Loucy (cell line): ENCODE measurements at regions not wholly inside any gene's neighbourhood (a gene's known extent, or its start where the extent isn't known, plus 50 kb on each side); places are given as distances from the start of the nearest gene placed in this dataset.

Experiments used
- H2AFZ ChIP-seq: fragments of 200-600 bp; sonication (generic); 2 replicates; pipeline ENCODE4 v1.6.0; 2016; ENCODE audit warnings: antibody characterized with exemption, mild to moderate bottlenecking, low read length, moderate library complexity
- H3F3A ChIP-seq: fragments of 200-600 bp; 2 replicates; pipeline ENCODE4 v1.6.0; 2016; ENCODE audit warnings: antibody characterized with exemption, low read depth, mild to moderate bottlenecking
- H3K27me3 ChIP-seq: fragments of 200-600 bp; sonication (generic); 2 replicates; pipeline ENCODE4 v1.6.1; 2014; ENCODE audit warnings: low read length, mild to moderate bottlenecking; ENCODE audit not compliant: insufficient read depth, poor library complexity, severe bottlenecking
- H3K36me3 ChIP-seq: fragments of 200-600 bp; sonication (generic); 2 replicates; pipeline ENCODE4 v1.6.1; 2016; ENCODE audit warnings: low read length; ENCODE audit not compliant: insufficient read depth
- H3K4me1 ChIP-seq: fragments of 200-600 bp; sonication (generic); 2 replicates; pipeline ENCODE4 v1.5.1; 2014; ENCODE audit warnings: low read length, mild to moderate bottlenecking; ENCODE audit not compliant: insufficient read depth, poor library complexity, severe bottlenecking
- H3K4me2 ChIP-seq: fragments of 200-600 bp; sonication (generic); 2 replicates; pipeline ENCODE4 v1.6.0; 2014; ENCODE audit warnings: antibody characterized with exemption, low read length, low read depth, mild to moderate bottlenecking; ENCODE audit not compliant: poor library complexity, severe bottlenecking
- H3K4me3 ChIP-seq: fragments of 200-600 bp; sonication (generic); 2 replicates; pipeline ENCODE4 v1.5.1; 2014; ENCODE audit warnings: low read length, mild to moderate bottlenecking, mixed read lengths; ENCODE audit not compliant: poor library complexity, severe bottlenecking
- H3K79me2 ChIP-seq: fragments of 200-600 bp; sonication (generic); 2 replicates; pipeline ENCODE4 v1.6.1; 2014; ENCODE audit warnings: low read length; ENCODE audit not compliant: insufficient read depth
- H3K9ac ChIP-seq: fragments of 200-600 bp; sonication (generic); 2 replicates; pipeline ENCODE4 v1.6.0; 2014; ENCODE audit warnings: mild to moderate bottlenecking, low read depth, low read length, moderate library complexity; ENCODE audit not compliant: poor library complexity, severe bottlenecking
- H3K9me2 ChIP-seq: fragments of 200-600 bp; sonication (generic); replicated peaks from 2 replicates; pipeline ENCODE4 v1.6.1; 2016; ENCODE audit warnings: low read depth, low read length, mixed read lengths
- H3K9me3 ChIP-seq: fragments of 200-600 bp; sonication (generic); 2 replicates; pipeline ENCODE4 v1.6.1; 2014; ENCODE audit warnings: mild to moderate bottlenecking, antibody characterized with exemption, low read length, low read depth; ENCODE audit not compliant: insufficient read depth
- H4K20me1 ChIP-seq: fragments of 200-600 bp; sonication (generic); 2 replicates; pipeline ENCODE4 v1.6.0; 2014; ENCODE audit warnings: antibody characterized with exemption, low read length, mild to moderate bottlenecking; ENCODE audit not compliant: insufficient read depth, poor library complexity, severe bottlenecking
- CTCF ChIP-seq: fragments of 200-600 bp; sonication (generic); conservative IDR thresholded peaks from 2 replicates; pipeline ENCODE4 v1.5.1; 2014; ENCODE audit warnings: mild to moderate bottlenecking, antibody characterized with exemption, low read length
- EZH2phosphoT487 ChIP-seq: fragments of 200-600 bp; IDR thresholded peaks from 2 replicates; pipeline ENCODE4 v1.6.1; 2018; ENCODE audit warnings: antibody characterized with exemption, mild to moderate bottlenecking, moderate library complexity, borderline replicate concordance

GRCh38 chr5:87844866-87845265 lies 423.8 kb downstream of the TMEM161B start:
- no peaks in the 10 kb centered on the region for H3K9me2 ChIP-seq
- no peak overlapping the region for H2AFZ ChIP-seq
- H3F3A ChIP-seq = no peaks in the 10 kb centered on the region

GRCh38 chr5:87844449-87844848 lies 424.2 kb downstream of the TMEM161B start:
- no peak overlapping the region for H3K9ac ChIP-seq
- no peaks in the 10 kb centered on the region for H3K27me3 ChIP-seq
- no peak overlapping the region for H3K4me3 ChIP-seq
- no peaks in the 10 kb centered on the region; the same call in 1 of the 2 replicates for H3K9me3 ChIP-seq
- TF ChIP-seq CTCF (peak; percentile 45), EZH2phosphoT487 (no peak)
- no peaks in the 10 kb centered on the region for H3K4me1 ChIP-seq
- no peaks in the 10 kb centered on the region for H3K36me3 ChIP-seq
- H3K9me2 ChIP-seq = no peaks in the 10 kb centered on the region
- no peaks in the 10 kb centered on the region for H3F3A ChIP-seq
- no peaks in the 10 kb centered on the region for H3K79me2 ChIP-seq
- no peak overlapping the region for H3K4me2 ChIP-seq
- H4K20me1 ChIP-seq = no peaks in the 10 kb centered on the region
- H2AFZ ChIP-seq = no peak overlapping the region

More at GRCh38 chr5:87844866-87845265, 423.8 kb downstream of the TMEM161B start:
- Histone ChIP-seq H3K4me1 (no peaks in the 10 kb centered on the region), H3K9me3 (no peaks in the 10 kb centered on the region; the same call in 1 of the 2 replicates), H3K27me3 (no peaks in the 10 kb centered on the region), H4K20me1 (no peaks in the 10 kb centered on the region), H3K79me2 (no peaks in the 10 kb centered on the region), H3K9ac (no peak overlapping the region), H3K36me3 (no peaks in the 10 kb centered on the region), H3K4me2 (no peak overlapping the region), H3K4me3 (no peak overlapping the region)
- TF ChIP-seq EZH2phosphoT487 = no peak
- TF ChIP-seq CTCF = no peak

GRCh38 chr5:87836696-87837095 lies 424.0 kb upstream of the CCNH start:
- H3K9me2 ChIP-seq = no peaks in the 10 kb centered on the region
- H2AFZ ChIP-seq = no peak overlapping the region
- H3F3A ChIP-seq = no peaks in the 10 kb centered on the region
- no peaks in the 10 kb centered on the region for H3K27me3 ChIP-seq
- TF ChIP-seq CTCF = no peak
- TF ChIP-seq EZH2phosphoT487 = no peak
- H3K4me1 ChIP-seq = no peaks in the 10 kb centered on the region
- H3K4me3 ChIP-seq = no peak overlapping the region
- no peaks in the 10 kb centered on the region for H4K20me1 ChIP-seq
- H3K4me2 ChIP-seq = no peak overlapping the region
- H3K9ac ChIP-seq = no peak overlapping the region
- H3K9me3 ChIP-seq = peaks cover 5% of the 10 kb centered on the region; the same call in 1 of the 2 replicates
- H3K79me2 ChIP-seq = no peaks in the 10 kb centered on the region
- no peaks in the 10 kb centered on the region for H3K36me3 ChIP-seq
